Activated T-helper 1 cell treated with anti-CD3 and anti-CD28 coated beads, Interleukin-12 subunit alpha, Interleukin-12 subunit beta, Interleukin-2, Interleukin-4 antibody, amounts not matched to agents 30 ng/mL and 10 ng/mL and 1 ng/mL, durations not matched to agents 14 hours and 24 hours and 36 hours (primary cell): ENCODE measurements at regions not wholly inside any gene's neighbourhood (a gene's known extent, or its start where the extent isn't known, plus 50 kb on each side); places are given as distances from the start of the nearest gene placed in this dataset.

Experiments used
- DNase-seq: peaks from one replicate; pipeline ENCODE4 v3.0.0; 2021; ENCODE audit warnings: low spot score
- H3K27ac Mint-ChIP-seq: one replicate; pipeline ENCODE4 v1.8.0; 2021; ENCODE audit warnings: mild to moderate bottlenecking, mixed read lengths
- H3K27me3 Mint-ChIP-seq: one replicate; pipeline ENCODE4 v1.8.0; 2022; ENCODE audit warnings: mild to moderate bottlenecking, moderate library complexity, mixed read lengths; ENCODE audit not compliant: insufficient read depth
- H3K36me3 Mint-ChIP-seq: one replicate; pipeline ENCODE4 v1.8.0; 2021; ENCODE audit warnings: low read depth, mixed read lengths
- H3K4me1 Mint-ChIP-seq: one replicate; pipeline ENCODE4 v1.8.0; 2021; ENCODE audit warnings: low read depth, mixed read lengths
- H3K4me3 Mint-ChIP-seq: one replicate; pipeline ENCODE4 v1.8.0; 2021; ENCODE audit warnings: mild to moderate bottlenecking, moderate library complexity, mixed read lengths
- H3K9me3 Mint-ChIP-seq: one replicate; pipeline ENCODE4 v1.8.0; 2021; ENCODE audit warnings: mixed read lengths
- intact Hi-C: fragments of 100-400 bp; cut with micrococcal nuclease; formaldehyde crosslinking; loops from one replicate; pipeline ENCODE4 v1.15.1; 2024

- Mint-ChIP-seq H3K36me3 (peaks cover 6% of the 10 kb centered on the region), H3K27me3 (peaks cover 3% of the 10 kb centered on the region), H3K4me3 (peak overlapping the region; percentile 85), H3K4me1 (peaks cover 72% of the 10 kb centered on the region), H3K9me3 (no peaks in the 10 kb centered on the region), H3K27ac (peak overlapping the region; percentile 89)
- DNase-seq = no peak
- intact Hi-C loops = loop anchor here (1.0 kb wide), 1 partner anchor 8 kb away; no protein-coding TSS in a partner anchor
These were observed 59.4 kb upstream of the BTN3A2 start for GRCh38 chr6:26305641-26305969.

- intact Hi-C loops = no loop called here
- H3K27ac Mint-ChIP-seq = no peak overlapping the region
- peaks cover 6% of the 10 kb centered on the region for H3K36me3 Mint-ChIP-seq
- H3K27me3 Mint-ChIP-seq = peaks cover 3% of the 10 kb centered on the region
- no peak for DNase-seq
- H3K4me1 Mint-ChIP-seq = peaks cover 72% of the 10 kb centered on the region
- H3K4me3 Mint-ChIP-seq = no peak overlapping the region
- H3K9me3 Mint-ChIP-seq = no peaks in the 10 kb centered on the region
These were observed 58.8 kb upstream of the BTN3A2 start for GRCh38 chr6:26306232-26306631.

GRCh38 chr6:26307850-26308249 lies 57.1 kb upstream of the BTN3A2 start:
- H3K9me3 Mint-ChIP-seq = no peaks in the 10 kb centered on the region
- H3K4me3 Mint-ChIP-seq = no peak overlapping the region
- peaks cover 6% of the 10 kb centered on the region for H3K36me3 Mint-ChIP-seq
- H3K27me3 Mint-ChIP-seq = peaks cover 3% of the 10 kb centered on the region
- peaks cover 77% of the 10 kb centered on the region for H3K4me1 Mint-ChIP-seq
- no peak overlapping the region for H3K27ac Mint-ChIP-seq
- intact Hi-C loops = no loop called here
- DNase-seq = no peak

GRCh38 chr6:26309731-26310142 lies 55.3 kb upstream of the BTN3A2 start:
- no peak for DNase-seq
- peaks cover 3% of the 10 kb centered on the region for H3K36me3 Mint-ChIP-seq
- H3K4me3 Mint-ChIP-seq = no peak overlapping the region
- intact Hi-C loops = loop anchor here (5.0 to 10.0 kb wide), 4 partner anchors 132 to 1585 kb away; a partner anchor contains a TSS
- H3K27me3 Mint-ChIP-seq = peaks cover 3% of the 10 kb centered on the region
- peaks cover 65% of the 10 kb centered on the region for H3K4me1 Mint-ChIP-seq
- peak overlapping the region; percentile 57 for H3K27ac Mint-ChIP-seq
- no peaks in the 10 kb centered on the region for H3K9me3 Mint-ChIP-seq

GRCh38 chr6:26311012-26311384 lies 54.0 kb upstream of the BTN3A2 start:
- intact Hi-C loops = loop anchor here (1.0 to 10.0 kb wide), 7 partner anchors 9 to 1584 kb away; a partner anchor contains a TSS
- peaks cover 57% of the 10 kb centered on the region for H3K4me1 Mint-ChIP-seq

GRCh38 chr6:26311385-26312095 lies 53.5 kb upstream of the BTN3A2 start:
- Mint-ChIP-seq H3K9me3 (no peaks in the 10 kb centered on the region), H3K36me3 (no peaks in the 10 kb centered on the region), H3K4me1 (peaks cover 57% of the 10 kb centered on the region), H3K27ac (peak overlapping the region; percentile 92), H3K4me3 (peak overlapping the region; percentile 84), H3K27me3 (no peaks in the 10 kb centered on the region)
- intact Hi-C loops = loop anchor here (1.0 to 10.0 kb wide), 8 partner anchors 9 to 1583 kb away; a partner anchor contains a TSS
- peak; percentile 40 for DNase-seq

More at GRCh38 chr6:26311012-26311384, 54.0 kb upstream of the BTN3A2 start:
- Mint-ChIP-seq H3K9me3 (no peaks in the 10 kb centered on the region), H3K36me3 (no peaks in the 10 kb centered on the region), H3K27ac (peak overlapping the region; percentile 58), H3K27me3 (no peaks in the 10 kb centered on the region), H3K4me3 (peak overlapping the region; percentile 8)
- no peak for DNase-seq

GRCh38 chr6:26312096-26312463 lies 52.9 kb upstream of the BTN3A2 start:
- H3K36me3 Mint-ChIP-seq = no peaks in the 10 kb centered on the region

GRCh38 chr6:26312501-26313397 lies 52.2 kb upstream of the BTN3A2 start:
- Mint-ChIP-seq H3K4me1 (peaks cover 51% of the 10 kb centered on the region), H3K36me3 (no peaks in the 10 kb centered on the region), H3K27ac (peak overlapping the region; percentile 92), H3K9me3 (no peaks in the 10 kb centered on the region), H3K27me3 (no peaks in the 10 kb centered on the region), H3K4me3 (peak overlapping the region; percentile 84)
- intact Hi-C loops = loop anchor here (1.0 to 10.0 kb wide), 11 partner anchors 7 to 1582 kb away; a partner anchor contains a TSS
- peak; percentile 72 for DNase-seq

More at GRCh38 chr6:26312096-26312463, 52.9 kb upstream of the BTN3A2 start:
- peaks cover 57% of the 10 kb centered on the region for H3K4me1 Mint-ChIP-seq
- H3K27ac Mint-ChIP-seq = peak overlapping the region; percentile 92
- H3K9me3 Mint-ChIP-seq = no peaks in the 10 kb centered on the region
- H3K4me3 Mint-ChIP-seq = peak overlapping the region; percentile 84
- no peaks in the 10 kb centered on the region for H3K27me3 Mint-ChIP-seq
- DNase-seq = no peak
- intact Hi-C loops = loop anchor here (2.0 to 10.0 kb wide), 5 partner anchors 61 to 1583 kb away; a partner anchor contains a TSS
